ENCODE measurements at regions not wholly inside any gene's neighbourhood (a gene's known extent, or its start where the extent isn't known, plus 50 kb on each side); places are given as distances from the start of the nearest gene placed in this dataset.

DNA sequence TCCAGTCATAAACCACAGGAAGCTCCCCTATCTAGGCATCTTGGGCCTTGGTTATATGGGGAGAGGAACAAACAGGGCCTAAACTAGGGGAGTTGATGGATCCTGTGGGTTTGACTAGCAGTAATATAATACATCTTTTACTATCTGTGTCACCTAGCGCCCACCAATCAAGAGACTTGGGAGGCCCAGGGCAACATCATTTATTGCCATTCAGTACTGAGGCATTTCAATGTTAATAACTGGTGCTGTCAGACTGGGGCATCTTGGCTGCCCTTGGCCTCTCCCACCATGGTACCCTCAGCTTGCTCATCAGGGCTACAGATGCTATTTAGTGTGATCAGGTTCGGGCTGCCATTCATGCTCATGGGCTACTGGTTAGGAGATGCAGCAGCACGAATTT, 320.7 kb downstream of the MYCN start:
- Histone ChIP-seq H3K9ac (ENCODE audit: insufficient read depth in 1 of 2, low read length in 2 of 2) (no peak overlapping the region), H3K27ac (ENCODE audit: low read depth in 1 of 2, low read length in 1 of 2) (no peak overlapping the region), H3K36me3 (ENCODE audit: control insufficient read depth in 4 of 4, insufficient read depth in 4 of 4, low read length in 4 of 4) (no peaks in the 10 kb centered on the region), H3K9me3 (ENCODE audit: control insufficient read depth in 4 of 4, insufficient read depth in 3 of 4, low read length in 3 of 4) (peaks cover 0 to 2% (median 0%) of the 10 kb centered on the region in 4 donors), H3K4me1 (ENCODE audit: control insufficient read depth in 5 of 5, insufficient read depth in 5 of 5, low read length in 5 of 5) (peaks cover 0 to 6% (median 0%) of the 10 kb centered on the region in 5 donors), H3K27me3 (ENCODE audit: control insufficient read depth in 3 of 3, insufficient read depth in 3 of 3, low read length in 2 of 3) (no peaks in the 10 kb centered on the region), H3K4me3 (no peak overlapping the region)
- WGBS, 2 donors = 95 to 96% methylated on average over 3 of the region's 3 CpGs
- DNase-seq = no peak
- TF ChIP-seq, protein P1, sequence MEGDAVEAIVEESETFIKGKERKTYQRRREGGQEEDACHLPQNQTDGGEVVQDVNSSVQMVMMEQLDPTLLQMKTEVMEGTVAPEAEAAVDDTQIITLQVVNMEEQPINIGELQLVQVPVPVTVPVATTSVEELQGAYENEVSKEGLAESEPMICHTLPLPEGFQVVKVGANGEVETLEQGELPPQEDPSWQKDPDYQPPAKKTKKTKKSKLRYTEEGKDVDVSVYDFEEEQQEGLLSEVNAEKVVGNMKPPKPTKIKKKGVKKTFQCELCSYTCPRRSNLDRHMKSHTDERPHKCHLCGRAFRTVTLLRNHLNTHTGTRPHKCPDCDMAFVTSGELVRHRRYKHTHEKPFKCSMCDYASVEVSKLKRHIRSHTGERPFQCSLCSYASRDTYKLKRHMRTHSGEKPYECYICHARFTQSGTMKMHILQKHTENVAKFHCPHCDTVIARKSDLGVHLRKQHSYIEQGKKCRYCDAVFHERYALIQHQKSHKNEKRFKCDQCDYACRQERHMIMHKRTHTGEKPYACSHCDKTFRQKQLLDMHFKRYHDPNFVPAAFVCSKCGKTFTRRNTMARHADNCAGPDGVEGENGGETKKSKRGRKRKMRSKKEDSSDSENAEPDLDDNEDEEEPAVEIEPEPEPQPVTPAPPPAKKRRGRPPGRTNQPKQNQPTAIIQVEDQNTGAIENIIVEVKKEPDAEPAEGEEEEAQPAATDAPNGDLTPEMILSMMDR (IDR thresholded peaks at IDR 0.05; ENCODE audit: control extremely low read depth, extremely low read depth) = no peak
- no peak for ATAC-seq (ENCODE audit: insufficient read depth, low FRiP score)

DNA sequence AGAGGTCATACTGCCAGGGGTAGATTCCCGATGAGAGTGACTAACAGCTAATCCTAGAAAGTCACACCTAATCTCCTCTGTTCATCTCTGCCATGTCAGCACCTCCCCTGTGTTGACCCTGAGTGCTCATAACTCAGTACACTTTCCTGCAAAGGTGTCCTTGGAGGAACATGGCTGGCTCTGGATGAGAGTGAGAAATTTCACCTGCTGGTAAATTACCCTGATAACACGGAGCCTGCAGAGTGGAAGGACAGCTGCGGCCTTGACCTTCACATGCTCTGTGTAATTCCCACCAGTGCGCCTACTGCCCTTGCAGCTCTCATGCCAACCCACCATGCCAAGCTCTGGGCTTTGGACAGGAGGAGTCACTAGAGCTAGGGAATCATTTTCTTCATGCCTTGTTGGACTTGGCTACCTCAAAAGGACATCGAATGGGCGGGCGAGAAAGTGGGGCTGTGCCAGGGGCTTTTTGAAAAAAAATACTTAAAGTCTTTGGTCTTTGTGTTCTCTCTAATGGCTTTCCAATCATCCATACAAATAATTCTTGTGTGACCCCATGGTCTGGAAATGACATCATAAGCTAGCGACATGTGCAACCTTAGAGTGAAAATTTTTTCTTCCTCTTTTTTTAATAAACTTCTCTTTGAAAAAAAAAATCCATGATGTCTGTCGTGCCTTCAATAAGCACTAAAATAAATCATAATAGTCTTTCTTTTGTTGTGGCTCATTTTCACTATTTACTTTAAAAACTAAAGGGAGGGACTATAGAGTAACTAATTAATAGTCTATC, 319.9 kb downstream of the MYCN start:
- no peak overlapping the region for H3K4me3 ChIP-seq
- no peak overlapping the region for H3K9ac ChIP-seq (ENCODE audit: insufficient read depth in 1 of 2, low read length in 2 of 2)
- no peaks in the 10 kb centered on the region for H3K36me3 ChIP-seq (ENCODE audit: control insufficient read depth in 4 of 4, insufficient read depth in 4 of 4, low read length in 4 of 4)
- ATAC-seq (ENCODE audit: insufficient read depth, low FRiP score) = no peak
- 81 to 85% methylated on average over 9 of the region's 9 CpGs for whole genome bisulfite sequencing, 2 donors
- H3K9me3 ChIP-seq (ENCODE audit: control insufficient read depth in 4 of 4, insufficient read depth in 3 of 4, low read length in 3 of 4) = peaks cover 0 to 2% (median 0%) of the 10 kb centered on the region in 4 donors
- TF ChIP-seq, protein P1 (IDR thresholded peaks at IDR 0.05; ENCODE audit: control extremely low read depth, extremely low read depth) = no peak
- no peaks in the 10 kb centered on the region for H3K27me3 ChIP-seq (ENCODE audit: control insufficient read depth in 3 of 3, insufficient read depth in 3 of 3, low read length in 2 of 3)
- H3K4me1 ChIP-seq (ENCODE audit: control insufficient read depth in 5 of 5, insufficient read depth in 5 of 5, low read length in 5 of 5) = peaks cover 0 to 6% (median 0%) of the 10 kb centered on the region in 5 donors
- DNase-seq = no peak
- no peak overlapping the region for H3K27ac ChIP-seq (ENCODE audit: low read depth in 1 of 2, low read length in 1 of 2)

DNA sequence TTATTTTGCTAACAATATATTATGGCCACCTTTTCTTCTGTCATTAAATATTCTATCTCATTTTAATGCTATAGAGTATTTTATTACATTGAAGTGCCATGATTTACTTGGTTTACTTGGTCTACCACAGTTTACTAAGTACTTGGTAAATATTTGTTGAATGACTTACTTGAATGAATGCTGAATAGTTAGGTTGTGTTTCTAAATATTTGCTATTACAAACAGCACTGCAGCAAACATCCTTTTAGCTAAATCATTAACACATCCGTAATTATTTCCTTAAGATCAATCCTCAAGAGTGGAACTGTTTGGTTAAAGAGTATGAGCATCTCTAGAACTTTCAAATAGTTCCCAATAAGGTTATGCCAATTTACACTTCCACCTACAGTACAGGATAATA, 318.7 kb downstream of the MYCN start:
- TF ChIP-seq, protein P1 (IDR thresholded peaks at IDR 0.05; ENCODE audit: control extremely low read depth, extremely low read depth) = no peak
- Histone ChIP-seq H3K36me3 (ENCODE audit: control insufficient read depth in 4 of 4, insufficient read depth in 4 of 4, low read length in 4 of 4) (no peaks in the 10 kb centered on the region), H3K4me3 (no peak overlapping the region), H3K27ac (ENCODE audit: low read depth in 1 of 2, low read length in 1 of 2) (no peak overlapping the region), H3K9ac (ENCODE audit: insufficient read depth in 1 of 2, low read length in 2 of 2) (no peak overlapping the region), H3K4me1 (ENCODE audit: control insufficient read depth in 5 of 5, insufficient read depth in 5 of 5, low read length in 5 of 5) (peaks cover 0 to 6% (median 0%) of the 10 kb centered on the region in 5 donors), H3K9me3 (ENCODE audit: control insufficient read depth in 4 of 4, insufficient read depth in 3 of 4, low read length in 3 of 4) (peaks cover 0 to 2% (median 0%) of the 10 kb centered on the region in 4 donors), H3K27me3 (ENCODE audit: control insufficient read depth in 3 of 3, insufficient read depth in 3 of 3, low read length in 2 of 3) (no peaks in the 10 kb centered on the region)
- DNase-seq = no peak
- no peak for ATAC-seq (ENCODE audit: insufficient read depth, low FRiP score)
- 69 to 85% methylated on average over 1 of the region's 1 CpG for WGBS, 2 donors
